Activated CD4-positive, alpha-beta T cell treated with anti-CD3 and anti-CD28 coated beads, Interleukin-2, Interleukin-6, amounts not matched to agents 100 ng/mL and 50 ng/mL, durations not matched to agents 16 hours and 8 hours (primary cell): ENCODE measurements at regions not wholly inside any gene's neighbourhood (a gene's known extent, or its start where the extent isn't known, plus 50 kb on each side); places are given as distances from the start of the nearest gene placed in this dataset.

Source experiments
- DNase-seq: peaks from one replicate; pipeline ENCODE4 v3.0.0-alpha.2; 2020

DNA sequence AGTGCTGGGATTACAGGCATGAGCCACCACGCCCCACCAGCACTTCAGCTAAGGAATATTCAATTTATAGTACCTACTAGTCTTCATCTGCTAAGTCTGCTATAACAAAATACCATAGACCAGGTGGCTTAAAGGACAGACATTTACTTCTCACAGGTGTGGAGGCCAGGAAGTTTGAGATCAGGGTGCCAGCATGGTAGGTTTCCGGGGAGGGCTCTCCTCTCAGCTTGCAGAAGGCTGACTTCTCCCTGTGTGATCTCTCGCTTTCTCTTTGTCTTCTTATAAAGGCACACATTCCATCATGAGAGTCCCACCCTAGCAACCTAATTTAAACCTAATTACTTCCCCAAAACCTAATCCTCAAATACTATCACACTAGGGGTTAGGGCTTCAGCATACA lies 433.0 kb downstream of the INSC start:
- no peak for DNase-seq

GRCh38 chr11:15551901-15552851 lies 437.5 kb downstream of the INSC start:
- no peak for DNase-seq

GRCh38 chr11:15555161-15555560 lies 440.4 kb downstream of the INSC start:
- no peak for DNase-seq

DNA sequence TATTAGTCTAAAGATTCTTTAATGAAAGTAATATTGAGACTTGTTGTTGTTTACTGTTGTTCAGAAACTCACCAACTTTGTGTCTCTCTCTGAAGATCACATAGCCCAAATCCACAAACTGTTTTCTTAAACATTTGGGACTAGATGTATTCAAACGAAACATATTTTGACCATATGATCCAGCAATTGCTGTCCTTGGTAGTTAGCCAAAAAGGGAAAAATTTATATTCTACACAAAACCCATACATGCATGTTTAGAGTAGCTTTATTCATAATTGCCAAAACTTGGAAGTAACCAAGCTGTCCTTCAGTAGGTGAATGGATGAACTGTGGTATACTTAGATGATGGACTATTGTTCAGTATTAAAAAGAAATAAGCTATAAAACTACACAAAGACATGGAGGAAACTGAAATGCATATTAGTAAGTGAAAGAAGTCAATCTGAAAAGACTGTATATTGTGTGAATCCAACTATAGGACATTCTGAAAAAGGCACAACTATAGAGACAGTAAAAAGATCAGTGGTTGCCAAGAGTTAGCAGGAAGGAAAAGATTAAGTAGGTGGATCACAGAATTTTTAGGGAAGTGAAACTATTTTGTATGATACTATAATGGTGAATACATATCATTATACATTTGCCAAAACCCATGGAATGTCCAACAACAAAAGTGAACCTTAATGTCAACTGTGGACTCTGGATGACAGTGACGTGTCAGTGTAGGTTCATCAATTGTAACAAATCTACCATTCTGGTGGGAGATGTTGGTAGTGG lies 442.9 kb downstream of the INSC start:
- no peak for DNase-seq

DNA sequence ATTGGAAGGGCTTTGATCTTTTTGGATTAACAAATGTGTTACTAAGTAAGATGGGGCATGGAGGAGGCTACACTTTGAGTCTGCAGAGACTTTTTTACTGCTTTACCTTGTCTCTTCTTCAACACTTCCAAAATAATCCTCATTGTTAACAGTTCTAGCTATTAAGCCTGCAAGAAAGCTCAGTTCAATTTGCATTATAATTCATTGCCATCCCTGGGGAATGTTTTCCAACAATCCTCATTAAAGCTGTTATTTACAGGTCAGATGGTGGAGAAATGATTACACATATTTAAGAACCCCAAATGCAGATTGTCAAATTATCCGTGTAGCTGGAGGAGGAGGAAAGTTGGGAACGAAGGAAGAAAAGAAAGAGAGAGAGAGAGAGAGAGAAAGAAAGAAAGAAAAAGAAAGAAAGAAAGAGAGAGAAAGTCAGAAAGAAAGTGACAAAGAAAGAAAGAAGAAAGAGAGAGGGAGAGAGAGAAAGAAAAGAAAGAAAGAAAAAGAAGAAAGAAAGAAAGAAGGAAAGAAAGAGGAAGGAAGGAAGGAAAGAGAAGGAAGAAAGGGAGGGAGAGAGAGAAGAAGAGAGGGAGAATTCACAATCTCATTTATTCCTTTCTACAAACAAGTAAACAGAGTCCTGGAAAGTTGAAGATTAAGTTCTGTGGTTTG lies 443.9 kb downstream of the INSC start:
- DNase-seq, result no peak

- DNase-seq, result no peak
Observed at GRCh38 chr11:15560689-15561467, 446.2 kb downstream of the INSC start.

DNA sequence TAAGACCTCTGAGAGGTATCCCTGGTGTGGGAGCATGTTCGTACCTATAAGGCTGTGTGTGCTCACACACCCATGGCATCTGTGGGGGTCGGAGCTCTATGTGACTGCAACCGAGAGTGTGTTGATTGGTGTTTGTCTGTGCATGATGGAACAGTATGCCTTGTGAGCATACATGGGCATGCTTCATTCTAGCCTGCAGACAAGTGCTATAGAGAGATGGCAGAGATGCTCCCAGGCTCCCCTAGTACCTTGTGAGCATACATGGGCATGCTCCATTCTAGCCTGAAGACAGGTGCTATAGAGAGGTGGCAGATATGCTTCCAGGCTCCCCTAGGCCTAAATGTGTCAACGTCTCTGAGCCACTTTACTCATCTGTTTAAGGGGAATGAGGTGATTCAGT lies 447.5 kb downstream of the INSC start:
- DNase-seq, result no peak

DNA sequence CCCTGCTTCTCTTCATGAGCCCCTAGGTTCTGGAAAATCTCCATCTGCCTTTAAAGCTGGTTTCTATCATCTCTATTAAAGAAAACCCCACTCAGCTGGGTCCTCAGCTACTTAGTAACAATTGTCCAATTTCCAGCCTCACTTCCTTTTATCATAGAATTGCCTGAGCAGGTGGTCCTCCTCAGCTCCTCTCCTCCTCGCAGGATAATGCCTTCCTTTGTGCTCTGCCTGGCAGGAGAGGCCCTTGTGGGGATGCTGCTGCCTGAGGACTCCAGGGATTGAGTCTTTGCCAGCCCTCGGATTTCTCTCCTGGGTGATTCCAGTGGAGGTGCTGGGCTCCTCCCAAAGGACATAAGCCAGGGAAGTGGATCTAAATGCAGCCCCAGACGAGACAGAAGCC lies 448.3 kb downstream of the INSC start:
- DNase-seq, result no peak

- DNase-seq, result no peak
Observed at GRCh38 chr11:15565880-15566279, 451.2 kb downstream of the INSC start.

DNA sequence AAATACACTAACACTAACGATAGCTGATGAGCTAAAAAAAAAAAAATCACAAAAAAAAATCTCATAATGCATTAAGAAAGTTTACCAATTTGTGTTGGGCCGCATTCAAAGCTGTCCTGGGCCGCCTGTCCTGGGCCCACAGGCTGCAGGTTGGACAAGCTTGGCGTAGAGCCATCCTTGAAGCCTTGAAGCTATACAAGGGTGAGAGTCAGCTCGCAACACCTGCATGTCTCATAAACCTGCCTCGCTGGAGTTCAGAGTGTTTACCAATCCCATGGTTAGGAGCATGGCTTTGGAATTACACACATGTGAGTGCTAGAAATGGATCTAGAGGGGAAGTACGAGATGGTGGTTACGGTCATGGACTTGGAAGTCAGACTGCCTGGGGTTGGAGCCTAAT lies 453.7 kb downstream of the INSC start:
- no peak for DNase-seq

GRCh38 chr11:15569305-15570025 lies 454.7 kb downstream of the INSC start:
- DNase-seq, result no peak

- DNase-seq, result no peak
Observed at GRCh38 chr11:15575409-15575808, 460.7 kb downstream of the INSC start.

- no peak for DNase-seq
Observed at GRCh38 chr11:15576769-15577168, 462.0 kb downstream of the INSC start.

DNA sequence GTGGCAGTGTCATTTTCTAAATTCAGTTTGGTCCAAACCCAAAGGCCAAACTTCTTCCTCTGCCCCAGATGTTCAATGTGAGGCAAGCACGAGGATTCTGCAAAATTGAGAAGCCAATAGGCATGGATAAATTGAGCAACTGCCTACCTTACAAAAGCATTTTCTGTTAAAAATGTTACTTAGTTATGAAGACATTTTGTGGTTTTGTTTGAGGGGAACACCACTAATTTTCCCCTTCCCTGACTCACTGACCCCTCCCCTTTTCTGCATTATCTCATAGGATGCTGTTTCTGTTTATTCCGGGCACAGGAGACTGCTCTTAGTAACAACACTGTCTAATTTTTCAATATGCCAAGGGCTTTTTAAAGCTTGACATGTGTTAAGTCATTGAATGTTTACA lies 462.8 kb downstream of the INSC start:
- DNase-seq, result no peak

- DNase-seq, result no peak
Observed at GRCh38 chr11:15579287-15580001, 464.7 kb downstream of the INSC start.

DNA sequence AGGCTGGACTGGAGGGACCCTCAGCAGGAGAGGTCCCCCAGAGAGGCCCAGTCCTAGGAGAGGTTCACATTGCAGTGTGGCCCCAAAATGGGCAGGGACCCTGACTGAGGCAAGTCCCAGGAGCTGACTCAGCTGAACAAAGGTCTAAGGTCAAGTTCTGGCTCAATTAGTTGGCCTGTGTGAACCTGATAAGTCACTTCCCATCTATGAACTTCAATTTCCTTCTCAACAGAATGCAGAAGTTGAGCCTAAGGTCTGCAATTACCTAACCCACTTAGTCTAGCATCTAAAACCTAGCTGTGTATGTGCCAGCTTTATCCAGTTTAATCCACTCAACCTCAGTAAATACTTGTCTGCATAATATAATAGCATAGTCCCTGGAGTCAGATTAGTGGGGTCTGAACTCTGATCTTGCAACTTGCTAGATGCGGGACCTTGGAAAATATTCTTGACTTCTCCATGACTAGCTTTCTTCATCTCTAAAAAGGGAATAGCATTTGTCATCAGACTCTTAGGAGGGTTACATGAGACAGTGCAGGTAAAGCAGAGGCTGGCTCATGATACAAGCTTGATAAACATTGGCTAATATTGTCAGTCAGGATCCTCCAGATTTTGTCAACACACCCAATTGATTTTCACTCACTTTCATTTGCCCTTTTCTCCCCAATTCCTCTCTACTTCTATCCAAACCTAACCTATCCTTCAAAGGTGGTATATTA lies 465.5 kb downstream of the INSC start:
- no peak for DNase-seq

- DNase-seq, result no peak
Observed at GRCh38 chr11:15580775-15581095, 466.0 kb downstream of the INSC start.

DNA sequence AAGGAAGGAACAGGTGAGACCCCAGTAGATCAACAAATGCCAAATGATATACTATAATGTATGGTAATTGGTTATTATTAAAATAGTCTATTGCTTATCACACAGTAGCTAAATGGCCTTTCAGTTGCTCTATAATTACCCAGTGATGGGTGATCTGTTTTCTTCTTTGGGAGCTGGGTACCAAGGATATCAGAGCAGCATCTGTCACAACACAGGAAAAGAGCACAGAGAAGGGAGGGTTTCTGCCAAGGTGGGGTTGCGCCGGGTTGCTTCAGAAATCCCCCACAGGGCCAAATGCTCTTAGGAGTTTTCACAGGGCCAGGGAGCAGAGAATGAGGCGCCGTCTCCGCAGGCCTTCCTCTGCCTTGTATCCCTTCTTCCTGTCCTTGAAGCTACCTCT lies 469.4 kb downstream of the INSC start:
- DNase-seq, result no peak

GRCh38 chr11:15585602-15586331 lies 471.0 kb downstream of the INSC start:
- DNase-seq, result no peak
